ENCODE measurements at regions not wholly inside any gene's neighbourhood (a gene's known extent, or its start where the extent isn't known, plus 50 kb on each side); places are given as distances from the start of the nearest gene placed in this dataset.

GRCh38 chr1:184914149-184914548 lies 60.2 kb downstream of the NIBAN1 start:
- Histone ChIP-seq H3K18ac (ENCODE audit: extremely low read depth, low read length) (no peak overlapping the region), H2BK20ac (ENCODE audit: low read length) (no peak overlapping the region), H3K23me2 (ENCODE audit: low read depth, low read length) (no peaks in the 10 kb centered on the region; the same call in 1 of the 2 replicates), H4K8ac (ENCODE audit: extremely low read depth, insufficient read depth, low read length) (no peak overlapping the region), H4K20me1 (replicated peaks in 1 of 2; ENCODE audit: control insufficient read depth in 1 of 2, insufficient read depth in 2 of 2, low read length in 2 of 2) (no peaks in the 10 kb centered on the region), H3K9me3 (ENCODE audit: insufficient read depth in 2 of 2, low read depth in 1 of 2, low read length in 1 of 2) (no peaks in the 10 kb centered on the region), H3K36me3 (ENCODE audit: control insufficient read depth in 2 of 4, insufficient read depth in 4 of 4, low read length in 3 of 4) (no peaks in the 10 kb centered on the region), H3K14ac (ENCODE audit: insufficient read length) (no peak overlapping the region), H2BK12ac (ENCODE audit: low read depth, low read length) (no peak overlapping the region), H4K5ac (ENCODE audit: insufficient read length, low read depth, low read length) (no peak overlapping the region), H3K4me1 (replicated peaks in 1 of 4; ENCODE audit: control insufficient read depth in 3 of 4, insufficient read depth in 4 of 4, low read length in 3 of 4) (peaks cover 0 to 4% (median 0%) of the 10 kb centered on the region in 4 experiments; a peak in 1 of 7 replicates), H3K56ac (replicated peaks; ENCODE audit: insufficient read length, low read depth, low read length) (no peak overlapping the region), H3K79me2 (ENCODE audit: control insufficient read depth in 1 of 2, insufficient read depth in 2 of 2, low read length in 2 of 2) (no peaks in the 10 kb centered on the region), H3K9ac (replicated peaks in 1 of 4; ENCODE audit: extremely low read depth in 1 of 4, low read depth in 3 of 4, low read length in 3 of 4) (no peak overlapping the region), H4K91ac (replicated peaks; ENCODE audit: insufficient read length, low read length) (no peak overlapping the region), H3K4ac (replicated peaks; ENCODE audit: insufficient read length, low read depth, low read length) (no peak overlapping the region), H3K4me3 (ENCODE audit: extremely low read depth in 1 of 4, insufficient read depth in 2 of 4, low read depth in 3 of 4, low read length in 4 of 4) (no peak overlapping the region), H2AFZ (ENCODE audit: low read length) (no peak overlapping the region), H2AK5ac (ENCODE audit: low read depth, low read length) (no peak overlapping the region), H2BK120ac (replicated peaks; ENCODE audit: low read depth, low read length) (no peak overlapping the region), H3K4me2 (ENCODE audit: insufficient read depth in 1 of 2, low read depth in 2 of 2, low read length in 2 of 2) (no peak overlapping the region), H2BK15ac (ENCODE audit: low read length) (no peak overlapping the region), H2BK5ac (ENCODE audit: low read depth, low read length) (no peak overlapping the region), H3K27me3 (replicated peaks in 1 of 4; ENCODE audit: control insufficient read depth in 3 of 4, extremely low read depth in 1 of 4, insufficient read depth in 3 of 4, low read length in 3 of 4) (no peaks in the 10 kb centered on the region), H3K79me1 (ENCODE audit: low read depth, low read length) (no peaks in the 10 kb centered on the region), H3K23ac (ENCODE audit: insufficient read length) (no peak overlapping the region), H3K27ac (ENCODE audit: low read depth, low read length) (no peak overlapping the region)
- WGBS, 2 experiments (ENCODE audit: extremely low coverage in 1 of 2, insufficient coverage in 1 of 2, insufficient read length in 1 of 2, insufficient replicate concordance in 2 of 2, low coverage in 1 of 2, low lambda C conversion rate in 2 of 2, missing lambda C conversion rate in 1 of 2) = 96% methylated on average over 4 of the region's 4 CpGs; no CpG with 5 or more reads in 1 of the 2 experiments
- ChIA-PET POLR2A (ENCODE audit: partially characterized antibody) (no interaction called here), CTCF (ENCODE audit: partially characterized antibody) (interaction anchor here (0.6 kb wide), 1 partner anchor 11 kb away, joined by 3 read pairs; no protein-coding TSS in a partner anchor)
- no peak for TF ChIP-seq EZH2 (IDR thresholded peaks at IDR 0.05; ENCODE audit: low read depth, low read length, severe bottlenecking)
- no peak for TF ChIP-seq CEBPB (IDR thresholded peaks at IDR 0.05; ENCODE audit: low read depth, low read length)
- TF ChIP-seq JUN (IDR thresholded peaks at IDR 0.05; ENCODE audit: low read depth, low read length) = no peak
- TF ChIP-seq KDM1A (IDR thresholded peaks at IDR 0.05; ENCODE audit: borderline replicate concordance, low read length) = no peak
- TF ChIP-seq PHF8 (conservative IDR thresholded peaks at IDR 0.05; ENCODE audit: low read depth, low read length) = no peak
- FAIRE-seq (no peak), DNase-seq (ENCODE audit: low read depth in 1 of 2, low spot score in 2 of 2) (no peak)
